KOPT-K1 (cell line): ENCODE measurements at regions not wholly inside any gene's neighbourhood (a gene's known extent, or its start where the extent isn't known, plus 50 kb on each side); places are given as distances from the start of the nearest gene placed in this dataset.

Source experiments
- H3K27ac ChIP-seq: fragments of 200-600 bp; sonication (generic); 2 replicates; pipeline ENCODE4 v1.5.1; 2016; ENCODE audit warnings: antibody characterized with exemption, mild to moderate bottlenecking, low read depth, low read length; ENCODE audit not compliant: poor library complexity, severe bottlenecking
- H3K36me3 ChIP-seq: fragments of 200-600 bp; sonication (generic); 2 replicates; pipeline ENCODE4 v1.5.1; 2017; ENCODE audit warnings: antibody characterized with exemption, mild to moderate bottlenecking, low read length, moderate library complexity; ENCODE audit not compliant: insufficient read depth
- H3K9me3 ChIP-seq: fragments of 200-600 bp; sonication (generic); 2 replicates; pipeline ENCODE4 v1.5.1; 2017; ENCODE audit warnings: antibody characterized with exemption, low read length, mild to moderate bottlenecking; ENCODE audit not compliant: insufficient read depth, poor library complexity, severe bottlenecking

GRCh38 chr11:122062763-122063162, 53.3 kb downstream of the BLID start:
- Histone ChIP-seq H3K36me3 (no peaks in the 10 kb centered on the region), H3K27ac (no peak overlapping the region), H3K9me3 (no peaks in the 10 kb centered on the region)

- Histone ChIP-seq H3K36me3 (no peaks in the 10 kb centered on the region), H3K27ac (no peak overlapping the region), H3K9me3 (no peaks in the 10 kb centered on the region)
These were observed 56.5 kb downstream of the BLID start for GRCh38 chr11:122059565-122059964.

GRCh38 chr11:122050021-122050690, 65.9 kb downstream of the BLID start:
- no peaks in the 10 kb centered on the region for H3K36me3 ChIP-seq
- peaks cover 6% of the 10 kb centered on the region for H3K9me3 ChIP-seq
- H3K27ac ChIP-seq, result no peak overlapping the region

- Histone ChIP-seq H3K36me3 (no peaks in the 10 kb centered on the region), H3K9me3 (peaks cover 6% of the 10 kb centered on the region), H3K27ac (no peak overlapping the region)
These were observed 67.6 kb downstream of the BLID start for GRCh38 chr11:122048401-122048800.

GRCh38 chr11:122046846-122047245, 69.2 kb downstream of the BLID start:
- no peak overlapping the region for H3K27ac ChIP-seq
- H3K36me3 ChIP-seq, result no peaks in the 10 kb centered on the region
- peaks cover under 1% of the 10 kb centered on the region for H3K9me3 ChIP-seq

GRCh38 chr11:122046438-122046837, 69.6 kb downstream of the BLID start:
- Histone ChIP-seq H3K27ac (no peak overlapping the region), H3K9me3 (no peaks in the 10 kb centered on the region), H3K36me3 (no peaks in the 10 kb centered on the region)

- H3K9me3 ChIP-seq, result no peaks in the 10 kb centered on the region
- H3K27ac ChIP-seq, result no peak overlapping the region
- H3K36me3 ChIP-seq, result no peaks in the 10 kb centered on the region
These were observed 70.8 kb downstream of the BLID start for GRCh38 chr11:122045181-122045586.

- Histone ChIP-seq H3K36me3 (no peaks in the 10 kb centered on the region), H3K9me3 (no peaks in the 10 kb centered on the region), H3K27ac (no peak overlapping the region)
These were observed 71.9 kb downstream of the BLID start for GRCh38 chr11:122044086-122044485.

- Histone ChIP-seq H3K9me3 (no peaks in the 10 kb centered on the region), H3K27ac (no peak overlapping the region), H3K36me3 (no peaks in the 10 kb centered on the region)
These were observed 73.0 kb downstream of the BLID start for GRCh38 chr11:122042981-122043380.

- no peak overlapping the region for H3K27ac ChIP-seq
These were observed 75.6 kb downstream of the BLID start for GRCh38 chr11:122040464-122040863.

GRCh38 chr11:122038543-122038942, 77.5 kb downstream of the BLID start:
- H3K36me3 ChIP-seq, result no peaks in the 10 kb centered on the region
- no peaks in the 10 kb centered on the region for H3K9me3 ChIP-seq
- H3K27ac ChIP-seq, result no peak overlapping the region

More at GRCh38 chr11:122040464-122040863, 75.6 kb downstream of the BLID start:
- no peaks in the 10 kb centered on the region for H3K9me3 ChIP-seq
- H3K36me3 ChIP-seq, result no peaks in the 10 kb centered on the region

GRCh38 chr11:122037911-122038310, 78.1 kb downstream of the BLID start:
- Histone ChIP-seq H3K9me3 (no peaks in the 10 kb centered on the region), H3K27ac (no peak overlapping the region), H3K36me3 (no peaks in the 10 kb centered on the region)

GRCh38 chr11:122036493-122036892, 79.5 kb downstream of the BLID start:
- Histone ChIP-seq H3K27ac (no peak overlapping the region), H3K9me3 (no peaks in the 10 kb centered on the region), H3K36me3 (no peaks in the 10 kb centered on the region)

- Histone ChIP-seq H3K27ac (no peak overlapping the region), H3K9me3 (no peaks in the 10 kb centered on the region), H3K36me3 (no peaks in the 10 kb centered on the region)
These were observed 80.0 kb downstream of the BLID start for GRCh38 chr11:122036018-122036417.

- H3K36me3 ChIP-seq, result no peaks in the 10 kb centered on the region
- H3K27ac ChIP-seq, result no peak overlapping the region
- H3K9me3 ChIP-seq, result no peaks in the 10 kb centered on the region
These were observed 82.4 kb downstream of the BLID start for GRCh38 chr11:122033631-122034030.

GRCh38 chr11:122033193-122033592, 82.8 kb downstream of the BLID start:
- Histone ChIP-seq H3K27ac (no peak overlapping the region), H3K36me3 (no peaks in the 10 kb centered on the region), H3K9me3 (no peaks in the 10 kb centered on the region)
